SK-N-MC (cell line): ENCODE measurements at regions not wholly inside any gene's neighbourhood (a gene's known extent, or its start where the extent isn't known, plus 50 kb on each side); places are given as distances from the start of the nearest gene placed in this dataset.

ENCODE experiments used
- DNase-seq: peaks from one replicate; pipeline ENCODE4 v3.0.0-alpha.2; 2011; ENCODE audit warnings: low read depth, low spot score
- H3K27ac ChIP-seq: fragments of 200-600 bp; sonication (generic); 2 replicates; pipeline ENCODE4 v1.5.1; 2016; ENCODE audit warnings: mixed run types
- H3K36me3 ChIP-seq: fragments of 200-600 bp; sonication (generic); 2 replicates; pipeline ENCODE4 v1.6.1; 2017; ENCODE audit warnings: antibody characterized with exemption, low read length, mixed read lengths; ENCODE audit not compliant: insufficient read depth
- H3K4me3 ChIP-seq: fragments of 200-600 bp; sonication (generic); 2 replicates; pipeline ENCODE4 v1.5.1; 2016
- H3K9ac ChIP-seq: fragments of 200-600 bp; sonication (generic); 2 replicates; pipeline ENCODE4 v1.8.0; 2017; ENCODE audit warnings: mixed run types, mixed read lengths; ENCODE audit not compliant: insufficient read length
- H3K9me3 ChIP-seq: fragments of 200-600 bp; sonication (generic); 2 replicates; pipeline ENCODE4 v1.6.1; 2017; ENCODE audit warnings: low read depth, mild to moderate bottlenecking, antibody characterized with exemption, low read length, moderate library complexity, mixed read lengths
- EZH2 ChIP-seq: fragments of 200-600 bp; sonication (generic); IDR thresholded peaks from one replicate; pipeline ENCODE4 v1.6.1; 2017; ENCODE audit warnings: antibody characterized with exemption
- FOXP2 ChIP-seq: optimal IDR thresholded peaks from 2 replicates; pipeline ENCODE3; 2011; ENCODE audit warnings: mild to moderate bottlenecking, moderate library complexity; ENCODE audit not compliant: insufficient read depth; ENCODE audit errors: extremely low read length, control extremely low read depth
- POLR2AphosphoS5 ChIP-seq: IDR thresholded peaks from 2 replicates; pipeline ENCODE4 v1.6.1; 2012; ENCODE audit warnings: mild to moderate bottlenecking, low read depth, low read length, borderline replicate concordance

- DNase-seq, result no peak
- no peaks in the 10 kb centered on the region for H3K9me3 ChIP-seq
- H3K27ac ChIP-seq, result no peak overlapping the region
- no peak overlapping the region for H3K9ac ChIP-seq
- no peaks in the 10 kb centered on the region for H3K36me3 ChIP-seq
- TF ChIP-seq EZH2 (no peak), POLR2AphosphoS5 (no peak), FOXP2 (no peak)
- H3K4me3 ChIP-seq, result no peak overlapping the region
Measured at GRCh38 chr16:54424043-54424451, 137.5 kb upstream of the IRX3 start.

GRCh38 chr16:54422569-54422978, 136.0 kb upstream of the IRX3 start:
- Histone ChIP-seq H3K9me3 (no peaks in the 10 kb centered on the region), H3K4me3 (no peak overlapping the region), H3K9ac (no peak overlapping the region), H3K27ac (no peak overlapping the region), H3K36me3 (no peaks in the 10 kb centered on the region)
- TF ChIP-seq EZH2 (no peak), POLR2AphosphoS5 (no peak), FOXP2 (no peak)
- DNase-seq, result no peak

GRCh38 chr16:54422159-54422558, 135.6 kb upstream of the IRX3 start:
- TF ChIP-seq POLR2AphosphoS5 (no peak), EZH2 (no peak), FOXP2 (no peak)
- Histone ChIP-seq H3K36me3 (no peaks in the 10 kb centered on the region), H3K27ac (no peak overlapping the region), H3K9me3 (no peaks in the 10 kb centered on the region), H3K4me3 (no peak overlapping the region), H3K9ac (no peak overlapping the region)
- no peak for DNase-seq

- Histone ChIP-seq H3K9ac (no peak overlapping the region), H3K4me3 (no peak overlapping the region), H3K27ac (no peak overlapping the region), H3K9me3 (no peaks in the 10 kb centered on the region), H3K36me3 (no peaks in the 10 kb centered on the region)
- no peak for DNase-seq
- no peak for TF ChIP-seq FOXP2
- TF ChIP-seq EZH2, result no peak
- TF ChIP-seq POLR2AphosphoS5, result no peak
Measured at GRCh38 chr16:54421220-54421619, 134.6 kb upstream of the IRX3 start.

- H3K4me3 ChIP-seq, result no peak overlapping the region
- TF ChIP-seq POLR2AphosphoS5 (no peak), FOXP2 (no peak), EZH2 (no peak)
- no peaks in the 10 kb centered on the region for H3K9me3 ChIP-seq
- H3K9ac ChIP-seq, result no peak overlapping the region
- no peak overlapping the region for H3K27ac ChIP-seq
- DNase-seq, result no peak
- no peaks in the 10 kb centered on the region for H3K36me3 ChIP-seq
Measured at GRCh38 chr16:54418903-54419302, 132.3 kb upstream of the IRX3 start.

GRCh38 chr16:54417384-54417783, 130.8 kb upstream of the IRX3 start:
- Histone ChIP-seq H3K36me3 (no peaks in the 10 kb centered on the region), H3K9me3 (no peaks in the 10 kb centered on the region), H3K27ac (no peak overlapping the region), H3K4me3 (no peak overlapping the region), H3K9ac (no peak overlapping the region)
- DNase-seq, result no peak
- TF ChIP-seq EZH2, result no peak
- TF ChIP-seq FOXP2, result no peak
- TF ChIP-seq POLR2AphosphoS5, result no peak

GRCh38 chr16:54414671-54415070, 128.1 kb upstream of the IRX3 start:
- Histone ChIP-seq H3K9ac (no peak overlapping the region), H3K27ac (no peak overlapping the region), H3K9me3 (no peaks in the 10 kb centered on the region), H3K4me3 (no peak overlapping the region), H3K36me3 (no peaks in the 10 kb centered on the region)
- TF ChIP-seq EZH2, result no peak
- TF ChIP-seq POLR2AphosphoS5, result no peak
- TF ChIP-seq FOXP2, result no peak
- no peak for DNase-seq

GRCh38 chr16:54412777-54413455, 126.3 kb upstream of the IRX3 start:
- no peak for TF ChIP-seq EZH2
- no peak for TF ChIP-seq POLR2AphosphoS5
- TF ChIP-seq FOXP2, result no peak
- no peaks in the 10 kb centered on the region for H3K36me3 ChIP-seq
- H3K9ac ChIP-seq, result no peak overlapping the region
- no peaks in the 10 kb centered on the region for H3K9me3 ChIP-seq
- no peak overlapping the region for H3K4me3 ChIP-seq
- DNase-seq, result no peak
- no peak overlapping the region for H3K27ac ChIP-seq

- no peak for DNase-seq
- no peak overlapping the region for H3K9ac ChIP-seq
- no peak overlapping the region for H3K4me3 ChIP-seq
- TF ChIP-seq EZH2 (no peak), POLR2AphosphoS5 (no peak), FOXP2 (no peak)
- H3K36me3 ChIP-seq, result no peaks in the 10 kb centered on the region
- no peak overlapping the region for H3K27ac ChIP-seq
- H3K9me3 ChIP-seq, result no peaks in the 10 kb centered on the region
Measured at GRCh38 chr16:54412037-54412436, 125.5 kb upstream of the IRX3 start.
